ENCODE measurements at regions not wholly inside any gene's neighbourhood (a gene's known extent, or its start where the extent isn't known, plus 50 kb on each side); places are given as distances from the start of the nearest gene placed in this dataset.

GRCh38 chr22:48369789-48370507 is 1457.7 kb downstream of the BRD1 start:
- no peak for ATAC-seq
- TF ChIP-seq, protein P1, sequence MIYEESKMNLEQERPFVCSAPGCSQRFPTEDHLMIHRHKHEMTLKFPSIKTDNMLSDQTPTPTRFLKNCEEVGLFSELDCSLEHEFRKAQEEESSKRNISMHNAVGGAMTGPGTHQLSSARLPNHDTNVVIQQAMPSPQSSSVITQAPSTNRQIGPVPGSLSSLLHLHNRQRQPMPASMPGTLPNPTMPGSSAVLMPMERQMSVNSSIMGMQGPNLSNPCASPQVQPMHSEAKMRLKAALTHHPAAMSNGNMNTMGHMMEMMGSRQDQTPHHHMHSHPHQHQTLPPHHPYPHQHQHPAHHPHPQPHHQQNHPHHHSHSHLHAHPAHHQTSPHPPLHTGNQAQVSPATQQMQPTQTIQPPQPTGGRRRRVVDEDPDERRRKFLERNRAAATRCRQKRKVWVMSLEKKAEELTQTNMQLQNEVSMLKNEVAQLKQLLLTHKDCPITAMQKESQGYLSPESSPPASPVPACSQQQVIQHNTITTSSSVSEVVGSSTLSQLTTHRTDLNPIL (CRISPR knock-in tag; IDR thresholded peaks at IDR 0.05; ENCODE audit: low read depth): no peak
- TF ChIP-seq GLIS3 (CRISPR knock-in tag; IDR thresholded peaks at IDR 0.05) (no peak), TOX (CRISPR knock-in tag; IDR thresholded peaks at IDR 0.05; ENCODE audit: borderline replicate concordance) (no peak), CSRNP3 (CRISPR knock-in tag; IDR thresholded peaks at IDR 0.05) (no peak), ZNF70 (CRISPR knock-in tag; IDR thresholded peaks at IDR 0.05) (no peak), ZNF8 (CRISPR knock-in tag; IDR thresholded peaks at IDR 0.05) (no peak), POU6F1 (CRISPR knock-in tag; IDR thresholded peaks at IDR 0.05; ENCODE audit: borderline replicate concordance, low read depth) (no peak), PPARA (CRISPR knock-in tag; IDR thresholded peaks at IDR 0.05; ENCODE audit: borderline replicate concordance) (no peak), ZFP3 (CRISPR knock-in tag; IDR thresholded peaks at IDR 0.05) (no peak), OSR1 (CRISPR knock-in tag; IDR thresholded peaks at IDR 0.05) (no peak), CSDC2 (CRISPR knock-in tag; IDR thresholded peaks at IDR 0.05) (no peak), ARNTL (CRISPR knock-in tag; IDR thresholded peaks at IDR 0.05; ENCODE audit: borderline replicate concordance, low read depth) (no peak), ZNF565 (CRISPR knock-in tag; conservative IDR thresholded peaks at IDR 0.05; ENCODE audit: low read depth) (no peak), SNAI2 (CRISPR knock-in tag; IDR thresholded peaks at IDR 0.05) (no peak), ISL1 (CRISPR knock-in tag; IDR thresholded peaks at IDR 0.05) (no peak), RARB (CRISPR knock-in tag; IDR thresholded peaks at IDR 0.05) (no peak)
- TF ChIP-seq, protein P2, sequence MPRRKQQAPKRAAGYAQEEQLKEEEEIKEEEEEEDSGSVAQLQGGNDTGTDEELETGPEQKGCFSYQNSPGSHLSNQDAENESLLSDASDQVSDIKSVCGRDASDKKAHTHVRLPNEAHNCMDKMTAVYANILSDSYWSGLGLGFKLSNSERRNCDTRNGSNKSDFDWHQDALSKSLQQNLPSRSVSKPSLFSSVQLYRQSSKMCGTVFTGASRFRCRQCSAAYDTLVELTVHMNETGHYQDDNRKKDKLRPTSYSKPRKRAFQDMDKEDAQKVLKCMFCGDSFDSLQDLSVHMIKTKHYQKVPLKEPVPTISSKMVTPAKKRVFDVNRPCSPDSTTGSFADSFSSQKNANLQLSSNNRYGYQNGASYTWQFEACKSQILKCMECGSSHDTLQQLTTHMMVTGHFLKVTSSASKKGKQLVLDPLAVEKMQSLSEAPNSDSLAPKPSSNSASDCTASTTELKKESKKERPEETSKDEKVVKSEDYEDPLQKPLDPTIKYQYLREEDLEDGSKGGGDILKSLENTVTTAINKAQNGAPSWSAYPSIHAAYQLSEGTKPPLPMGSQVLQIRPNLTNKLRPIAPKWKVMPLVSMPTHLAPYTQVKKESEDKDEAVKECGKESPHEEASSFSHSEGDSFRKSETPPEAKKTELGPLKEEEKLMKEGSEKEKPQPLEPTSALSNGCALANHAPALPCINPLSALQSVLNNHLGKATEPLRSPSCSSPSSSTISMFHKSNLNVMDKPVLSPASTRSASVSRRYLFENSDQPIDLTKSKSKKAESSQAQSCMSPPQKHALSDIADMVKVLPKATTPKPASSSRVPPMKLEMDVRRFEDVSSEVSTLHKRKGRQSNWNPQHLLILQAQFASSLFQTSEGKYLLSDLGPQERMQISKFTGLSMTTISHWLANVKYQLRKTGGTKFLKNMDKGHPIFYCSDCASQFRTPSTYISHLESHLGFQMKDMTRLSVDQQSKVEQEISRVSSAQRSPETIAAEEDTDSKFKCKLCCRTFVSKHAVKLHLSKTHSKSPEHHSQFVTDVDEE (CRISPR knock-in tag; IDR thresholded peaks at IDR 0.05): no peak

DNA sequence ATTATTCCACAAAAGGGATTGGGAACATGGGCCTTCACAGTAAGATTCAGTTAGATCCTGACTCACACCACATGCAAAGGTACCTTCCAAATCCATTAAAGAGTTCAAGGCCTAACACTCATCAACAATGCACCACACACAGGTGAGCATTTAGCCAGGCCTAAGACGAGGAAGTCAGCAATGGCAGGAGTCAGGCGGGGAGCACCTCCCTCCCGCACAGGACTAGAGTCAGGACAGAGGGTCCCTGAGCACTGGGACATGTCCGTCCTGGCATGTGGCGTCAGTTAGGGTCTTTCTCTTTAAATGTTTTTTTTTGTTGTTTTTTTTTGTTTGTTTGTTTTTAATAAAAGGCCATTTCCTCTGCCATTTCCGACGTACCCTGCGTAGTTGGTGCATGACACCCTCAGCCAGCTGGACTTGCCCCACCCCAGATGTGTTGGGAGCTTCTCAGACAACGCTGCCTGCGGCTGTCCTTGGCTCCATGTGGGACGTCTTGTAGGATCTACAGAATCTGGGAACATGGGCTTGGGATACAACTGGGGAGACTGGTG is 1458.6 kb downstream of the BRD1 start:
- ATAC-seq: no peak
- TF ChIP-seq OSR1 (CRISPR knock-in tag; IDR thresholded peaks at IDR 0.05) (no peak), ISL1 (CRISPR knock-in tag; IDR thresholded peaks at IDR 0.05) (no peak), ESRRG (CRISPR knock-in tag; IDR thresholded peaks at IDR 0.05) (no peak)

- TF ChIP-seq POU6F1 (CRISPR knock-in tag; IDR thresholded peaks at IDR 0.05; ENCODE audit: borderline replicate concordance, low read depth): no peak
- no peak for TF ChIP-seq CSRNP3 (CRISPR knock-in tag; IDR thresholded peaks at IDR 0.05)
- TF ChIP-seq RARB (CRISPR knock-in tag; IDR thresholded peaks at IDR 0.05): no peak
- no peak for TF ChIP-seq SNAI2 (CRISPR knock-in tag; IDR thresholded peaks at IDR 0.05)
- no peak for TF ChIP-seq ZFP3 (CRISPR knock-in tag; IDR thresholded peaks at IDR 0.05)
- TF ChIP-seq, protein P3, sequence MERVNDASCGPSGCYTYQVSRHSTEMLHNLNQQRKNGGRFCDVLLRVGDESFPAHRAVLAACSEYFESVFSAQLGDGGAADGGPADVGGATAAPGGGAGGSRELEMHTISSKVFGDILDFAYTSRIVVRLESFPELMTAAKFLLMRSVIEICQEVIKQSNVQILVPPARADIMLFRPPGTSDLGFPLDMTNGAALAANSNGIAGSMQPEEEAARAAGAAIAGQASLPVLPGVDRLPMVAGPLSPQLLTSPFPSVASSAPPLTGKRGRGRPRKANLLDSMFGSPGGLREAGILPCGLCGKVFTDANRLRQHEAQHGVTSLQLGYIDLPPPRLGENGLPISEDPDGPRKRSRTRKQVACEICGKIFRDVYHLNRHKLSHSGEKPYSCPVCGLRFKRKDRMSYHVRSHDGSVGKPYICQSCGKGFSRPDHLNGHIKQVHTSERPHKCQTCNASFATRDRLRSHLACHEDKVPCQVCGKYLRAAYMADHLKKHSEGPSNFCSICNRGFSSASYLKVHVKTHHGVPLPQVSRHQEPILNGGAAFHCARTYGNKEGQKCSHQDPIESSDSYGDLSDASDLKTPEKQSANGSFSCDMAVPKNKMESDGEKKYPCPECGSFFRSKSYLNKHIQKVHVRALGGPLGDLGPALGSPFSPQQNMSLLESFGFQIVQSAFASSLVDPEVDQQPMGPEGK (CRISPR knock-in tag; IDR thresholded peaks at IDR 0.05; ENCODE audit: borderline replicate concordance): no peak
- TF ChIP-seq OSR1 (CRISPR knock-in tag; IDR thresholded peaks at IDR 0.05): no peak
- no peak for TF ChIP-seq PPARA (CRISPR knock-in tag; IDR thresholded peaks at IDR 0.05; ENCODE audit: borderline replicate concordance)
- TF ChIP-seq BACH2 (CRISPR knock-in tag; IDR thresholded peaks at IDR 0.05; ENCODE audit: borderline replicate concordance): no peak
- no peak for TF ChIP-seq ZNF8 (CRISPR knock-in tag; IDR thresholded peaks at IDR 0.05)
- no peak for ATAC-seq
These were observed 1459.9 kb downstream of the BRD1 start for GRCh38 chr22:48367731-48368130.

All from SK-N-SH treated with all-trans-retinoic acid at 6 μM for 48 hours (cell line).